CD4-positive, alpha-beta memory T cell (primary cell): ENCODE measurements at regions not wholly inside any gene's neighbourhood (a gene's known extent, or its start where the extent isn't known, plus 50 kb on each side); places are given as distances from the start of the nearest gene placed in this dataset.
"Not testable (repeated sequence)": the region's sequence is repeated elsewhere in the genome, so short reads cannot be mapped to it uniquely, and the experiment has no call there.

ENCODE experiments used
- CTCF ChIA-PET: fragments of 350-600 bp; sonication (Branson Sonifier 250); formaldehyde crosslinking; loops from one replicate; lab custom pipeline; 2021; ENCODE audit warnings: inconsistent platforms; ENCODE audit not compliant: partially characterized antibody; lab: Charles Lee
- POLR2A ChIA-PET: fragments of 350-600 bp; sonication (Branson Sonifier 250); formaldehyde crosslinking; loops from one replicate; lab custom pipeline; 2021; ENCODE audit not compliant: partially characterized antibody; lab: Charles Lee
- DNase-seq, 5 donors: peaks; one replicate each; pipeline versions ENCODE4 v3.0.0 to v3.0.0-alpha.2; 2020 to 2022; ENCODE audit warnings: mixed read lengths in 1 of 5
- H3K27ac ChIP-seq: one replicate; pipeline ENCODE4 v1.7.0; 2013; ENCODE audit warnings: low read depth, low read length
- H3K27me3 ChIP-seq: 2 replicates; pipeline ENCODE4 v1.7.0; 2013; ENCODE audit warnings: mild to moderate bottlenecking, low read length, moderate library complexity; ENCODE audit not compliant: insufficient read depth
- H3K36me3 ChIP-seq: 2 replicates; pipeline ENCODE4 v1.7.0; 2013; ENCODE audit warnings: mild to moderate bottlenecking, low read length, moderate library complexity; ENCODE audit not compliant: insufficient read depth
- H3K4me1 ChIP-seq: 2 replicates; pipeline ENCODE4 v1.7.0; 2013; ENCODE audit warnings: mild to moderate bottlenecking, low read length, moderate library complexity; ENCODE audit not compliant: insufficient read depth
- H3K4me3 ChIP-seq, 2 donors: one replicate each; pipeline ENCODE4 v1.7.0; 2013; ENCODE audit warnings: low read length in 2 of 2, mild to moderate bottlenecking in 1 of 2
- H3K9me3 ChIP-seq, 2 donors: one replicate each; pipeline ENCODE4 v1.7.0; 2013; ENCODE audit warnings: low read length in 2 of 2, control low read depth in 1 of 2; ENCODE audit not compliant: control insufficient read depth in 1 of 2
- H3K27ac Mint-ChIP-seq, 7 donors: one replicate each; pipeline ENCODE4 v1.8.0; 2020 to 2021; ENCODE audit warnings: mixed read lengths in 7 of 7, mild to moderate bottlenecking in 6 of 7, inconsistent platforms in 3 of 7, moderate library complexity in 3 of 7
- H3K27me3 Mint-ChIP-seq, 2 donors: one replicate each; pipeline ENCODE4 v1.8.0; 2020 to 2021; ENCODE audit warnings: mixed read lengths in 2 of 2
- H3K36me3 Mint-ChIP-seq, 2 donors: one replicate each; pipeline ENCODE4 v1.8.0; 2020 to 2021; ENCODE audit warnings: mixed read lengths in 2 of 2, inconsistent platforms in 1 of 2, mild to moderate bottlenecking in 1 of 2
- H3K4me1 Mint-ChIP-seq, 4 donors: one replicate each; pipeline ENCODE4 v1.8.0; 2020 to 2021; ENCODE audit warnings: mixed read lengths in 4 of 4, mild to moderate bottlenecking in 1 of 4
- H3K4me3 Mint-ChIP-seq, 8 donors: one replicate each; pipeline ENCODE4 v1.8.0; 2020 to 2021; ENCODE audit warnings: mixed read lengths in 8 of 8, mild to moderate bottlenecking in 7 of 8, moderate library complexity in 6 of 8, inconsistent platforms in 3 of 8
- H3K9me3 Mint-ChIP-seq, 8 donors: one replicate each; pipeline ENCODE4 v1.8.0; 2020 to 2021; ENCODE audit warnings: mixed read lengths in 8 of 8, mild to moderate bottlenecking in 5 of 8, inconsistent platforms in 3 of 8, moderate library complexity in 1 of 8
- intact Hi-C: fragments of 100-400 bp; cut with micrococcal nuclease; formaldehyde crosslinking; loops from one replicate; pipeline ENCODE4 v1.15.1; 2023

GRCh38 chr1:198417039-198417438, 123.4 kb downstream of the ATP6V1G3 start:
- no peak overlapping the region for H3K27ac ChIP-seq
- H3K36me3 Mint-ChIP-seq = no peaks in the 10 kb centered on the region
- H3K4me3 Mint-ChIP-seq = no peak overlapping the region
- H3K9me3 ChIP-seq = no peaks in the 10 kb centered on the region
- DNase-seq = no peak
- H3K9me3 Mint-ChIP-seq = peaks cover 0 to 8% (median under 1%) of the 10 kb centered on the region in 8 donors
- no peaks in the 10 kb centered on the region for H3K4me1 Mint-ChIP-seq
- no peak overlapping the region for H3K27ac Mint-ChIP-seq
- H3K4me1 ChIP-seq = no peaks in the 10 kb centered on the region
- H3K36me3 ChIP-seq = no peaks in the 10 kb centered on the region
- H3K27me3 ChIP-seq = no peaks in the 10 kb centered on the region
- ChIA-PET CTCF (no interaction called here), POLR2A (no interaction called here)
- intact Hi-C loops = no loop called here
- H3K27me3 Mint-ChIP-seq = peaks cover 12 to 13% of the 10 kb centered on the region in 2 donors
- no peak overlapping the region for H3K4me3 ChIP-seq

GRCh38 chr1:198416296-198416695, 124.2 kb downstream of the ATP6V1G3 start:
- H3K9me3 ChIP-seq = no peaks in the 10 kb centered on the region
- Mint-ChIP-seq H3K36me3 (no peaks in the 10 kb centered on the region), H3K9me3 (peaks cover 0 to 8% (median under 1%) of the 10 kb centered on the region in 8 donors), H3K4me3 (no peak overlapping the region), H3K27ac (no peak overlapping the region), H3K27me3 (peaks cover 12 to 13% of the 10 kb centered on the region in 2 donors), H3K4me1 (no peaks in the 10 kb centered on the region)
- no peak overlapping the region for H3K27ac ChIP-seq
- DNase-seq = no peak
- ChIA-PET CTCF (no interaction called here), POLR2A (no interaction called here)
- H3K36me3 ChIP-seq = no peaks in the 10 kb centered on the region
- no peaks in the 10 kb centered on the region for H3K4me1 ChIP-seq
- intact Hi-C loops = no loop called here
- H3K27me3 ChIP-seq = no peaks in the 10 kb centered on the region
- no peak overlapping the region for H3K4me3 ChIP-seq

- no peaks in the 10 kb centered on the region for H3K36me3 ChIP-seq
- Mint-ChIP-seq H3K4me1 (no peaks in the 10 kb centered on the region), H3K36me3 (no peaks in the 10 kb centered on the region), H3K4me3 (no peak overlapping the region), H3K27me3 (peaks cover 3% of the 10 kb centered on the region in 2 donors), H3K9me3 (peaks cover 0 to 14% (median 3%) of the 10 kb centered on the region in 8 donors), H3K27ac (no peak overlapping the region)
- ChIA-PET CTCF (no interaction called here), POLR2A (no interaction called here)
- H3K9me3 ChIP-seq = no peaks in the 10 kb centered on the region
- intact Hi-C loops = no loop called here
- H3K27ac ChIP-seq = no peak overlapping the region
- no peaks in the 10 kb centered on the region for H3K27me3 ChIP-seq
- H3K4me1 ChIP-seq = no peaks in the 10 kb centered on the region
- H3K4me3 ChIP-seq = no peak overlapping the region
- no peak for DNase-seq
Observed at GRCh38 chr1:198411240-198411639, 129.2 kb downstream of the ATP6V1G3 start.

- no peaks in the 10 kb centered on the region for H3K4me1 ChIP-seq
- ChIA-PET POLR2A (no interaction called here), CTCF (interaction anchor here (1.1 kb wide), 1 partner anchor 15 kb away, joined by 3 read pairs; no protein-coding TSS in a partner anchor)
- Mint-ChIP-seq H3K27ac (no peak overlapping the region), H3K4me1 (no peaks in the 10 kb centered on the region), H3K36me3 (no peaks in the 10 kb centered on the region), H3K4me3 (no peak overlapping the region), H3K27me3 (peaks cover 0 to 1% of the 10 kb centered on the region in 2 donors), H3K9me3 (peaks cover 0 to 14% (median 2%) of the 10 kb centered on the region in 8 donors)
- intact Hi-C loops = no loop called here
- H3K27ac ChIP-seq = no peak overlapping the region
- H3K9me3 ChIP-seq = no peaks in the 10 kb centered on the region
- no peaks in the 10 kb centered on the region for H3K27me3 ChIP-seq
- H3K4me3 ChIP-seq = no peak overlapping the region
- no peaks in the 10 kb centered on the region for H3K36me3 ChIP-seq
- no peak for DNase-seq
Observed at GRCh38 chr1:198408716-198409115, 131.8 kb downstream of the ATP6V1G3 start.

- H3K9me3 ChIP-seq, H3K4me1 Mint-ChIP-seq, H3K4me3 ChIP-seq, H3K27ac Mint-ChIP-seq, H3K27ac ChIP-seq, POLR2A ChIA-PET, H3K4me3 Mint-ChIP-seq, H3K27me3 Mint-ChIP-seq, H3K27me3 ChIP-seq, DNase-seq, H3K36me3 ChIP-seq, H3K9me3 Mint-ChIP-seq, H3K36me3 Mint-ChIP-seq, intact Hi-C loops, H3K4me1 ChIP-seq: not testable (repeated sequence)
- CTCF ChIA-PET = interaction anchor here (1.4 kb wide), 1 partner anchor 14 kb away, joined by 6 read pairs; no protein-coding TSS in a partner anchor
Observed at GRCh38 chr1:198404632-198405031, 135.8 kb downstream of the ATP6V1G3 start.

GRCh38 chr1:198400063-198400462, 140.4 kb downstream of the ATP6V1G3 start:
- ChIA-PET POLR2A (no interaction called here), CTCF (interaction anchor here (1.0 kb wide), 1 partner anchor 786 kb away, joined by 5 read pairs; no protein-coding TSS in a partner anchor)
- Histone ChIP-seq H3K9me3 (no peaks in the 10 kb centered on the region), H3K4me3 (no peak overlapping the region), H3K27me3 (no peaks in the 10 kb centered on the region), H3K27ac (no peak overlapping the region), H3K36me3 (no peaks in the 10 kb centered on the region), H3K4me1 (no peaks in the 10 kb centered on the region)
- Mint-ChIP-seq H3K27me3 (peaks cover 4 to 7% of the 10 kb centered on the region in 2 donors), H3K9me3 (peaks cover 0 to 2% (median 0%) of the 10 kb centered on the region in 8 donors), H3K4me1 (no peaks in the 10 kb centered on the region), H3K36me3 (no peaks in the 10 kb centered on the region), H3K27ac (no peak overlapping the region), H3K4me3 (no peak overlapping the region)
- DNase-seq = no peak
- intact Hi-C loops = no loop called here

- Mint-ChIP-seq H3K27me3 (peaks cover 4 to 7% of the 10 kb centered on the region in 2 donors), H3K27ac (no peak overlapping the region), H3K36me3 (no peaks in the 10 kb centered on the region), H3K4me1 (no peaks in the 10 kb centered on the region), H3K9me3 (no peaks in the 10 kb centered on the region), H3K4me3 (no peak overlapping the region)
- no peak overlapping the region for H3K27ac ChIP-seq
- no peak for DNase-seq
- no peak overlapping the region for H3K4me3 ChIP-seq
- ChIA-PET POLR2A (no interaction called here), CTCF (interaction anchor here (1.0 kb wide), 1 partner anchor 785 kb away, joined by 5 read pairs; no protein-coding TSS in a partner anchor)
- no peaks in the 10 kb centered on the region for H3K36me3 ChIP-seq
- intact Hi-C loops = no loop called here
- H3K4me1 ChIP-seq = no peaks in the 10 kb centered on the region
- no peaks in the 10 kb centered on the region for H3K9me3 ChIP-seq
- H3K27me3 ChIP-seq = no peaks in the 10 kb centered on the region
Observed at GRCh38 chr1:198399452-198399851, 141.0 kb downstream of the ATP6V1G3 start.
